Natural killer cell (primary cell): ENCODE measurements at regions not wholly inside any gene's neighbourhood (a gene's known extent, or its start where the extent isn't known, plus 50 kb on each side); places are given as distances from the start of the nearest gene placed in this dataset.

ENCODE experiments used
- ATAC-seq, 3 donors: fragments of 150-1000 bp in 2 of 3; fragments of 200-7000 bp in 1 of 3; cut with Tn5 transposase; 1 replicate in 1 of 3; 2 replicates in 2 of 3; pipeline ENCODE4 v1.10.0; 2021; ENCODE audit warnings: mild to moderate bottlenecking in 2 of 3, moderate library complexity in 2 of 3
- DNase-seq, 2 donors: peaks; one replicate each; pipeline versions ENCODE4 v3.0.0 to v3.0.0-alpha.2; 2013 to 2021; ENCODE audit warnings: mixed read lengths in 1 of 2
- H3K27ac ChIP-seq: one replicate; pipeline ENCODE4 v1.5.1; 2013; ENCODE audit warnings: mild to moderate bottlenecking, low read length
- H3K27me3 ChIP-seq: one replicate; pipeline ENCODE4 v1.6.1; 2013; ENCODE audit warnings: low read length; ENCODE audit not compliant: control insufficient read depth, insufficient read depth
- H3K36me3 ChIP-seq: one replicate; pipeline ENCODE4 v1.6.1; 2013; ENCODE audit warnings: low read length; ENCODE audit not compliant: control insufficient read depth, insufficient read depth
- H3K4me1 ChIP-seq: one replicate; pipeline ENCODE4 v1.6.1; 2013; ENCODE audit warnings: low read length; ENCODE audit not compliant: control insufficient read depth, insufficient read depth
- H3K4me3 ChIP-seq: one replicate; pipeline ENCODE4 v1.5.1; 2013; ENCODE audit warnings: low read length
- H3K9me3 ChIP-seq: one replicate; pipeline ENCODE4 v1.6.1; 2013; ENCODE audit warnings: low read length; ENCODE audit not compliant: control insufficient read depth, insufficient read depth
- H3K27ac Mint-ChIP-seq, 2 donors: one replicate each; pipeline ENCODE4 v1.8.0; 2022; ENCODE audit warnings: mild to moderate bottlenecking in 2 of 2, mixed read lengths in 2 of 2, moderate library complexity in 1 of 2
- H3K27me3 Mint-ChIP-seq, 2 donors: one replicate each; pipeline ENCODE4 v1.8.0; 2022; ENCODE audit warnings: low read depth in 2 of 2, mixed read lengths in 2 of 2
- H3K36me3 Mint-ChIP-seq: one replicate; pipeline ENCODE4 v1.8.0; 2022; ENCODE audit warnings: mixed read lengths
- H3K4me1 Mint-ChIP-seq, 2 donors: one replicate each; pipeline ENCODE4 v1.8.0; 2022; ENCODE audit warnings: mixed read lengths in 2 of 2
- H3K4me3 Mint-ChIP-seq: one replicate; pipeline ENCODE4 v1.8.0; 2022; ENCODE audit warnings: mild to moderate bottlenecking, moderate library complexity, mixed read lengths
- H3K9me3 Mint-ChIP-seq, 2 donors: one replicate each; pipeline ENCODE4 v1.8.0; 2022; ENCODE audit warnings: mixed read lengths in 2 of 2
- CTCF ChIP-seq: fragments of 200-600 bp; IDR thresholded peaks from one replicate; pipeline ENCODE4 v1.8.0; 2022; ENCODE audit warnings: antibody characterized with exemption
- WGBS: methylation state at CpG from one replicate; pipeline ENCODE4 v1.1.7; 2013; ENCODE audit warnings: missing lambda C conversion rate; ENCODE audit not compliant: insufficient coverage; 5-methylcytosine and 5-hydroxymethylcytosine counted together
- intact Hi-C: fragments of 100-400 bp; cut with micrococcal nuclease; formaldehyde crosslinking; loops from one replicate; pipeline ENCODE4 v1.14.2; 2022

GRCh38 chr6:219641-220198 is 72.6 kb upstream of the DUSP22 start:
- WGBS, result 48% methylated on average over 14 of the region's 17 CpGs
- TF ChIP-seq CTCF, result no peak
- Mint-ChIP-seq H3K36me3 (no peaks in the 10 kb centered on the region), H3K4me3 (no peak overlapping the region), H3K27me3 (peaks cover 8 to 18% of the 10 kb centered on the region in 2 donors), H3K4me1 (peaks cover 14 to 19% of the 10 kb centered on the region in 2 donors), H3K27ac (no peak overlapping the region), H3K9me3 (no peaks in the 10 kb centered on the region)
- Histone ChIP-seq H3K36me3 (no peaks in the 10 kb centered on the region), H3K4me1 (peaks cover 40% of the 10 kb centered on the region), H3K4me3 (no peak overlapping the region), H3K9me3 (no peaks in the 10 kb centered on the region), H3K27me3 (no peaks in the 10 kb centered on the region), H3K27ac (no peak overlapping the region)
- no peak for ATAC-seq
- DNase-seq, result no peak
- intact Hi-C loops, result loop anchor here (5.0 kb wide), 1 partner anchor 73 kb away; the partner anchor contains the start of gene DUSP22

- ATAC-seq (no peak), DNase-seq (no peak)
- Histone ChIP-seq H3K9me3 (no peaks in the 10 kb centered on the region), H3K27me3 (no peaks in the 10 kb centered on the region), H3K4me3 (no peak overlapping the region), H3K4me1 (peaks cover 43% of the 10 kb centered on the region), H3K27ac (no peak overlapping the region), H3K36me3 (no peaks in the 10 kb centered on the region)
- intact Hi-C loops, result no loop called here
- peaks cover 8 to 18% of the 10 kb centered on the region in 2 donors for H3K27me3 Mint-ChIP-seq
- no peaks in the 10 kb centered on the region for H3K36me3 Mint-ChIP-seq
- no peak overlapping the region for H3K4me3 Mint-ChIP-seq
- peaks cover 16 to 20% of the 10 kb centered on the region in 2 donors for H3K4me1 Mint-ChIP-seq
- no peak overlapping the region for H3K27ac Mint-ChIP-seq
- 100% methylated on average over 3 of the region's 4 CpGs for WGBS
- TF ChIP-seq CTCF, result no peak
- H3K9me3 Mint-ChIP-seq, result no peaks in the 10 kb centered on the region
Measured at GRCh38 chr6:220312-220711, 72.0 kb upstream of the DUSP22 start.

- Histone ChIP-seq H3K36me3 (no peaks in the 10 kb centered on the region), H3K4me3 (no peak overlapping the region), H3K9me3 (no peaks in the 10 kb centered on the region), H3K4me1 (peaks cover 43% of the 10 kb centered on the region), H3K27me3 (no peaks in the 10 kb centered on the region), H3K27ac (no peak overlapping the region)
- Mint-ChIP-seq H3K27ac (no peak overlapping the region), H3K4me3 (no peak overlapping the region), H3K4me1 (peaks cover 12 to 17% of the 10 kb centered on the region in 2 donors), H3K9me3 (no peaks in the 10 kb centered on the region), H3K36me3 (no peaks in the 10 kb centered on the region), H3K27me3 (peaks cover 8 to 18% of the 10 kb centered on the region in 2 donors)
- DNase-seq (no peak), ATAC-seq (no peak)
- intact Hi-C loops, result no loop called here
- TF ChIP-seq CTCF, result no peak
- WGBS, result 56% methylated on average over 16 of the region's 16 CpGs
Measured at GRCh38 chr6:220721-221475, 71.4 kb upstream of the DUSP22 start.
